ENCODE measurements at regions not wholly inside any gene's neighbourhood (a gene's known extent, or its start where the extent isn't known, plus 50 kb on each side); places are given as distances from the start of the nearest gene placed in this dataset.
"Not testable (repeated sequence)": the region's sequence is repeated elsewhere in the genome, so short reads cannot be mapped to it uniquely, and the experiment has no call there.

DNA sequence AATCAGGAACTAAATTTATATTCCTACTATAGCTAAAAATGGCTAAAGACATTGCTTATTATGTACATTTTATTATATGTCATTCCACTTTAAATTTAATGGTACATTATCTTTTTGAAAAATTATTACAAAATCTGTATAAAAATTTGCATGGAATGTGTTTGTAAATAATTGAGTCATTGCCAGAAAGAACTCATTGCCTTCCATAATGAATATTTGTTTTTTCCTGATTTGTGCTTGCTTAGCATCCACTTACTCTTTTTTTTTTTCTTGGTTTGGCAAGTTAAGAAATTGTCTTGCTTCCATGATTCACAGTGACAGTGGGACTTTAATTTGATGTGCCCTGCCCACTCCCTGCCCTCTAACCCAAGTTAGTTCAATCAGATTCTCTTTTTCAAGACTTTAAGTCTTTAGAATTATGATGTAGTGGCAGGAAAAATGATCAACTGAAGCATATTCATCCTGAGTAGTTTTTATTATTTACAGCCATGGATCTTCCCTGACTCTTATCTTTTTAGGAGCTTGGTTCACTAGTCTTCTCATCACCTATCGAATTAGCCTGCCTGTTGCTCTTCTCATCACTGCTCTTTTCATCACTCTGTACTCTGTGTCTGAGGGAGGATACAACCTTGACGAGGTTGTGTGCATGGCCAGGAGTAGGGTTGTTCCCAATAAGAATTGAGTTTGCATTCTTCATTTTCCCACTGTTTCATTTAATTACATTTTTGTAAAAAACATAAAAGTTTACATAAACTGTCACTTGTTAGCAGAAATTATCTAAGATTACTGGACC lies 442.0 kb downstream of the BTG1 start:
- H3K27ac Mint-ChIP-seq (ENCODE audit: unreplicated experiment) = no peak overlapping the region
- H3K4me3 Mint-ChIP-seq (ENCODE audit: unreplicated experiment) = no peak overlapping the region
- DNase-seq (ENCODE audit: low spot score) = no peak
- peaks cover 24% of the 10 kb centered on the region for H3K4me1 Mint-ChIP-seq (ENCODE audit: low read depth)
- TF ChIP-seq, protein P1, sequence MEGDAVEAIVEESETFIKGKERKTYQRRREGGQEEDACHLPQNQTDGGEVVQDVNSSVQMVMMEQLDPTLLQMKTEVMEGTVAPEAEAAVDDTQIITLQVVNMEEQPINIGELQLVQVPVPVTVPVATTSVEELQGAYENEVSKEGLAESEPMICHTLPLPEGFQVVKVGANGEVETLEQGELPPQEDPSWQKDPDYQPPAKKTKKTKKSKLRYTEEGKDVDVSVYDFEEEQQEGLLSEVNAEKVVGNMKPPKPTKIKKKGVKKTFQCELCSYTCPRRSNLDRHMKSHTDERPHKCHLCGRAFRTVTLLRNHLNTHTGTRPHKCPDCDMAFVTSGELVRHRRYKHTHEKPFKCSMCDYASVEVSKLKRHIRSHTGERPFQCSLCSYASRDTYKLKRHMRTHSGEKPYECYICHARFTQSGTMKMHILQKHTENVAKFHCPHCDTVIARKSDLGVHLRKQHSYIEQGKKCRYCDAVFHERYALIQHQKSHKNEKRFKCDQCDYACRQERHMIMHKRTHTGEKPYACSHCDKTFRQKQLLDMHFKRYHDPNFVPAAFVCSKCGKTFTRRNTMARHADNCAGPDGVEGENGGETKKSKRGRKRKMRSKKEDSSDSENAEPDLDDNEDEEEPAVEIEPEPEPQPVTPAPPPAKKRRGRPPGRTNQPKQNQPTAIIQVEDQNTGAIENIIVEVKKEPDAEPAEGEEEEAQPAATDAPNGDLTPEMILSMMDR (IDR thresholded peaks at IDR 0.05) = no peak
- H3K27me3 Mint-ChIP-seq (ENCODE audit: low read depth) = no peaks in the 10 kb centered on the region
- peaks cover 6% of the 10 kb centered on the region for H3K9me3 Mint-ChIP-seq (ENCODE audit: low read depth)
- H3K36me3 Mint-ChIP-seq (ENCODE audit: low read depth) = peaks cover 4% of the 10 kb centered on the region

DNA sequence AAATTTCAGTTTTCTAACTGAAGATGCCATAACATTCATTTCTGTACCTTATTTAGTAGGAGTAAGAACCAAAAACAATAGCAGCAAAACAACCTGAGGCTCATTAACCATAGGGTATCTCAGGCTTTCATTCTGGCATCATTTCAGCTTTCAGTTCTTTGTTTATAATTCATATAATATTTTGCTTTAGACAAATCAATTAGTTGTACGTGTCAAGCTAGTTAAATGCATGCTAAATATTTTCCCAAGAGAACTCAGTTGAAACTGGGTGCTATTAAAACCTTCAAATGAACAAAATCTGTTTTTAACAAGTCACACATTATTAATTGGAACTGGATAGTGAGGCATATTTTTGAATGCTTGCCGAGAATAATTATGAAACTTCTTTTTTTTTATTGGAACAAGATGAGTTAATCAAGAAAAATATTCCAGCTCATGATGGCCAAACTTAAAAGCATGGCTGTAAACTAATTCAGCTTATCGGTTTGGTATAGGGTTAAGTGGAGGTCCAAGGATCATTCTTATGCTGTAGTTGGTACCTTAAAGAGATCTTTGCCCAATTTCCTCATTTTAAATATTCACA lies 442.7 kb downstream of the BTG1 start:
- Mint-ChIP-seq H3K36me3 (ENCODE audit: low read depth) (peaks cover 5% of the 10 kb centered on the region), H3K4me1 (ENCODE audit: low read depth) (peaks cover 24% of the 10 kb centered on the region), H3K27me3 (ENCODE audit: low read depth) (no peaks in the 10 kb centered on the region), H3K4me3 (ENCODE audit: unreplicated experiment) (no peak overlapping the region), H3K27ac (ENCODE audit: unreplicated experiment) (no peak overlapping the region), H3K9me3 (ENCODE audit: low read depth) (peaks cover 7% of the 10 kb centered on the region)
- TF ChIP-seq, protein P1 (IDR thresholded peaks at IDR 0.05) = no peak
- no peak for DNase-seq (ENCODE audit: low spot score)

DNA sequence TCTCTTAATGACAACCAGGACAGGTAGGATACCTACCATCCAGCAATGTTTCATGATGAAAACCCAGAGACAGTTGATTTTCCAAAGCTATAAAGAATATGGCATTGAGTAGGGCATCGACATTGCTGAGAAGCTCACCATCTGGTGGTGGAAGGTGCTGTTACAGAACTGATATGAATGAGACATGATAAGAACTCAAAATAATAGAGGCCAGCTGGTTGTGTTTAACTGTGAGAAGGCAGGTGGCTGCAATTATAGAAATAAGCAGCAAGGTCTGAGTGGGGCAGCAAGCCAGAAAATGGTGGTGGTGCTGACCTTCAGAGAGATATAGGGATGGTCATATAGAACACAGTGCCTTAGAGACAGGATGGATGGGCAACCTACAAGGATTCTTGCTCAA lies 449.7 kb downstream of the BTG1 start:
- Mint-ChIP-seq H3K36me3 (ENCODE audit: low read depth) (peaks cover 5% of the 10 kb centered on the region), H3K27ac (ENCODE audit: unreplicated experiment) (no peak overlapping the region), H3K9me3 (ENCODE audit: low read depth) (peaks cover 13% of the 10 kb centered on the region), H3K4me3 (ENCODE audit: unreplicated experiment) (no peak overlapping the region), H3K27me3 (ENCODE audit: low read depth) (no peaks in the 10 kb centered on the region), H3K4me1 (ENCODE audit: low read depth) (no peaks in the 10 kb centered on the region)
- DNase-seq (ENCODE audit: low spot score) = no peak
- TF ChIP-seq, protein P1 (IDR thresholded peaks at IDR 0.05) = peak; percentile 19

DNA sequence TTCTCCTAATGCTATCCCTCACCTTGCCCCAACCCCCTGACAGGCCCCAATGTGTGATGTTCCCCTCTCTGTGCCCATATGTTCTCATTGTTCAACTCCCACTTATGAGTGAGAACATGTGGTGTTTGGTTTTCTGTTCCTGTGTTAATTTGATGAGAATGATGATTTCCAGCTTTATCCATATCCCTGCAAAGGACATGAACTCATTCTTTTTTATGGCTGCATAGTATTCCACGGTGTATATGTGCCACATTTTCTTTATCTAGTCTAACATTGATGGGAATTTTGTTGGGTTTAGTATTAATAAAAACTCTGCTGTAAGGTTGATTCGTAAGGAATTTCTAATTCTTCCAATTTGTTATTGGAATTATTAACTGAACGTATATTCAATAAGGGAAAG lies 450.2 kb downstream of the BTG1 start:
- H3K27ac Mint-ChIP-seq (ENCODE audit: unreplicated experiment); H3K4me1 Mint-ChIP-seq (ENCODE audit: low read depth); H3K36me3 Mint-ChIP-seq (ENCODE audit: low read depth); H3K27me3 Mint-ChIP-seq (ENCODE audit: low read depth); DNase-seq (ENCODE audit: low spot score); H3K4me3 Mint-ChIP-seq (ENCODE audit: unreplicated experiment): not testable (repeated sequence)
- peaks cover 13% of the 10 kb centered on the region for H3K9me3 Mint-ChIP-seq (ENCODE audit: low read depth)

DNA sequence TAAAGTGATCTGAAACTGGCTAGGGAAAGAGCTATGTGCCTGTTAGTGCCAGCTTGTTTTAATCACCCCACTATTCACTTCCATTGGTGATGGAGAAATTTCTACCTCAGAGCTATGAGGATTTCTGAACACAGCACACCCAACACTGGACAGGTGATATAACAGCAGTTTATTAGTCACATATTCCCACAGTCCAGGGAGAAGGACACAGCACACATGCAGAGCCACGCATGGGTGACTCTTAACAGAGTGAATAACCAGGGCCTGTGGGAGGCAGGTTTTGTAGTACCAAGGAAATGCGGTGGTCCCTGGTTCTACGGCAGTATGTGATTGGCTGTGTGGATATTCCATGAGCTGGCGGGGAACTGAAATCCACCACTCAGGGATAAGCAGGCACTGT lies 455.1 kb downstream of the BTG1 start:
- Mint-ChIP-seq H3K36me3 (ENCODE audit: low read depth) (no peaks in the 10 kb centered on the region), H3K9me3 (ENCODE audit: low read depth) (no peaks in the 10 kb centered on the region), H3K4me1 (ENCODE audit: low read depth) (peaks cover 7% of the 10 kb centered on the region), H3K27me3 (ENCODE audit: low read depth) (no peaks in the 10 kb centered on the region), H3K4me3 (ENCODE audit: unreplicated experiment) (no peak overlapping the region), H3K27ac (ENCODE audit: unreplicated experiment) (no peak overlapping the region)
- DNase-seq (ENCODE audit: low spot score) = no peak
- TF ChIP-seq, protein P1 (IDR thresholded peaks at IDR 0.05) = no peak
